Calu3 (cell line): ENCODE measurements at regions not wholly inside any gene's neighbourhood (a gene's known extent, or its start where the extent isn't known, plus 50 kb on each side); places are given as distances from the start of the nearest gene placed in this dataset.
A peak's percentile ranks its signal among the peaks of the same experiment; 100 is the strongest.

Source experiments
- BruUV-seq: library from RNA; stranded (reverse); fragments of 400-500 nt; replicated peaks from 2 replicates; lab custom pipeline; 2021; lab: Mats Ljungman, UMichigan
- CTCF ChIA-PET: fragments of 300-600 bp; sonication (Branson Sonifier 250); formaldehyde crosslinking; loops from one replicate; lab custom pipeline; 2022; ENCODE audit warnings: antibody characterized with exemption; lab: Charles Lee
- DNase-seq: peaks from one replicate; pipeline ENCODE4 v3.0.0; 2022
- H3K27ac Mint-ChIP-seq: one replicate; pipeline ENCODE4 v1.8.0; 2022; ENCODE audit warnings: mixed read lengths; ENCODE audit not compliant: unreplicated experiment
- H3K27me3 Mint-ChIP-seq: one replicate; pipeline ENCODE4 v1.8.0; 2022; ENCODE audit warnings: mixed read lengths; ENCODE audit not compliant: unreplicated experiment
- H3K36me3 Mint-ChIP-seq: one replicate; pipeline ENCODE4 v1.8.0; 2022; ENCODE audit warnings: mild to moderate bottlenecking, moderate library complexity, mixed read lengths; ENCODE audit not compliant: insufficient read depth, unreplicated experiment
- H3K4me1 Mint-ChIP-seq: one replicate; pipeline ENCODE4 v1.8.0; 2022; ENCODE audit warnings: mild to moderate bottlenecking, low read depth, mixed read lengths; ENCODE audit not compliant: unreplicated experiment
- H3K4me3 Mint-ChIP-seq: one replicate; pipeline ENCODE4 v1.8.0; 2022; ENCODE audit warnings: mild to moderate bottlenecking, low read depth, moderate library complexity, mixed read lengths; ENCODE audit not compliant: unreplicated experiment
- H3K9me3 Mint-ChIP-seq: one replicate; pipeline ENCODE4 v1.8.0; 2022; ENCODE audit warnings: low read depth, mixed read lengths; ENCODE audit not compliant: unreplicated experiment
- CTCF ChIP-seq: fragments of 200-600 bp; IDR thresholded peaks from one replicate; pipeline ENCODE4 v1.8.0; 2022; ENCODE audit warnings: antibody characterized with exemption; ENCODE audit not compliant: unreplicated experiment
- intact Hi-C: fragments of 100-400 bp; cut with micrococcal nuclease; formaldehyde crosslinking; loops from one replicate; pipeline ENCODE4 v1.10.0; 2022; ENCODE audit not compliant: unreplicated experiment

GRCh38 chr16:79767421-79768275 is 167.1 kb upstream of the MAF start:
- intact Hi-C loops, result loop anchor here (5.0 kb wide), 1 partner anchor 165 kb away; the partner anchor contains the start of gene MAF
- H3K27ac Mint-ChIP-seq, result no peak overlapping the region
- H3K9me3 Mint-ChIP-seq, result no peaks in the 10 kb centered on the region
- peaks cover 32% of the 10 kb centered on the region for H3K4me1 Mint-ChIP-seq
- no peak for TF ChIP-seq CTCF
- DNase-seq, result peak; percentile 11
- peak overlapping the region; percentile 29 for H3K4me3 Mint-ChIP-seq
- CTCF ChIA-PET, result no interaction called here
- H3K27me3 Mint-ChIP-seq, result peaks cover 12% of the 10 kb centered on the region
- no TSS peak for BruUV-seq
- H3K36me3 Mint-ChIP-seq, result peaks cover 20% of the 10 kb centered on the region

- CTCF ChIA-PET, result interaction anchor here (0.5 kb wide), 1 partner anchor 69 kb away, joined by 3 read pairs; no protein-coding TSS in a partner anchor
- Mint-ChIP-seq H3K4me1 (peaks cover 29% of the 10 kb centered on the region), H3K36me3 (peaks cover 17% of the 10 kb centered on the region), H3K27me3 (no peaks in the 10 kb centered on the region), H3K4me3 (no peak overlapping the region), H3K27ac (no peak overlapping the region), H3K9me3 (no peaks in the 10 kb centered on the region)
- BruUV-seq, result no TSS peak
- no peak for TF ChIP-seq CTCF
- intact Hi-C loops, result loop anchor here (5.0 kb wide), 1 partner anchor 164 kb away; the partner anchor contains the start of gene MAF
- no peak for DNase-seq
Measured at GRCh38 chr16:79765901-79766394, 165.4 kb upstream of the MAF start.

GRCh38 chr16:79765431-79765830 is 164.9 kb upstream of the MAF start:
- H3K36me3 Mint-ChIP-seq, result peaks cover 12% of the 10 kb centered on the region

More at GRCh38 chr16:79765431-79765830, 164.9 kb upstream of the MAF start:
- no TSS peak for BruUV-seq
- no peak for DNase-seq
- Mint-ChIP-seq H3K4me1 (peaks cover 24% of the 10 kb centered on the region), H3K27me3 (no peaks in the 10 kb centered on the region), H3K4me3 (no peak overlapping the region), H3K9me3 (no peaks in the 10 kb centered on the region), H3K27ac (no peak overlapping the region)
- CTCF ChIA-PET, result interaction anchor here (0.5 kb wide), 1 partner anchor 68 kb away, joined by 3 read pairs; no protein-coding TSS in a partner anchor
- TF ChIP-seq CTCF, result no peak
- intact Hi-C loops, result loop anchor here (5.0 kb wide), 1 partner anchor 163 kb away; the partner anchor contains the start of gene MAF
